ENCODE measurements at regions not wholly inside any gene's neighbourhood (a gene's known extent, or its start where the extent isn't known, plus 50 kb on each side); places are given as distances from the start of the nearest gene placed in this dataset.
A peak's percentile ranks its signal among the peaks of the same experiment; 100 is the strongest.

GRCh38 chr9:109914280-109915027 is 134.5 kb downstream of the PALM2AKAP2 start:
- no peak for DNase-seq
- no peak for TF ChIP-seq CTCF (IDR thresholded peaks at IDR 0.05)
- no peak overlapping the region for H3K27ac ChIP-seq
- H3K27me3 ChIP-seq = no peaks in the 10 kb centered on the region
- H3K4me1 ChIP-seq = peaks cover 56% of the 10 kb centered on the region
- no peaks in the 10 kb centered on the region for H3K9me3 ChIP-seq
- no peaks in the 10 kb centered on the region for H3K36me3 ChIP-seq
- H3K4me3 ChIP-seq = no peak overlapping the region
- intact Hi-C loops (cut with DNase I) = no loop called here
- ATAC-seq = no peak

- TF ChIP-seq CTCF (IDR thresholded peaks at IDR 0.05) = no peak
- Histone ChIP-seq H3K9me3 (no peaks in the 10 kb centered on the region), H3K27me3 (no peaks in the 10 kb centered on the region), H3K4me3 (no peak overlapping the region), H3K4me1 (peaks cover 41% of the 10 kb centered on the region), H3K27ac (no peak overlapping the region), H3K36me3 (no peaks in the 10 kb centered on the region)
- no peak for ATAC-seq
- DNase-seq = no peak
- intact Hi-C loops (cut with DNase I) = no loop called here
Observed at GRCh38 chr9:109916316-109916715, 136.3 kb downstream of the PALM2AKAP2 start.

- no peak overlapping the region for H3K4me3 ChIP-seq
- intact Hi-C loops (cut with DNase I) = no loop called here
- no peak for ATAC-seq
Observed at GRCh38 chr9:109918339-109919163, 138.6 kb downstream of the PALM2AKAP2 start.

GRCh38 chr9:109919736-109920408 is 139.9 kb downstream of the PALM2AKAP2 start:
- Histone ChIP-seq H3K36me3 (no peaks in the 10 kb centered on the region), H3K27ac (no peak overlapping the region), H3K9me3 (no peaks in the 10 kb centered on the region), H3K4me1 (peaks cover 19% of the 10 kb centered on the region), H3K4me3 (no peak overlapping the region), H3K27me3 (no peaks in the 10 kb centered on the region)
- TF ChIP-seq CTCF (IDR thresholded peaks at IDR 0.05) = no peak
- DNase-seq = no peak
- intact Hi-C loops (cut with DNase I) = no loop called here
- no peak for ATAC-seq

More at GRCh38 chr9:109918339-109919163, 138.6 kb downstream of the PALM2AKAP2 start:
- Histone ChIP-seq H3K4me1 (peaks cover 26% of the 10 kb centered on the region), H3K9me3 (no peaks in the 10 kb centered on the region), H3K36me3 (no peaks in the 10 kb centered on the region), H3K27ac (no peak overlapping the region), H3K27me3 (no peaks in the 10 kb centered on the region)
- DNase-seq = no peak
- no peak for TF ChIP-seq CTCF (IDR thresholded peaks at IDR 0.05)

GRCh38 chr9:109922617-109923470 is 142.8 kb downstream of the PALM2AKAP2 start:
- no peak for TF ChIP-seq CTCF (IDR thresholded peaks at IDR 0.05)
- no peaks in the 10 kb centered on the region for H3K9me3 ChIP-seq
- DNase-seq (no peak), ATAC-seq (peak; percentile 19)
- no peaks in the 10 kb centered on the region for H3K27me3 ChIP-seq
- intact Hi-C loops (cut with DNase I) = no loop called here
- H3K4me3 ChIP-seq = no peak overlapping the region
- peaks cover 15% of the 10 kb centered on the region for H3K4me1 ChIP-seq
- no peak overlapping the region for H3K27ac ChIP-seq
- H3K36me3 ChIP-seq = no peaks in the 10 kb centered on the region
